HG02981 (cell line): ENCODE measurements at regions not wholly inside any gene's neighbourhood (a gene's known extent, or its start where the extent isn't known, plus 50 kb on each side); places are given as distances from the start of the nearest gene placed in this dataset.
"Not testable (repeated sequence)": the region's sequence is repeated elsewhere in the genome, so short reads cannot be mapped to it uniquely, and the experiment has no call there.

Experiments used
- ATAC-seq: cut with Tn5 transposase; IDR thresholded peaks from one replicate; pipeline ENCODE4 v1.9.1; 2021; ENCODE audit warnings: mild to moderate bottlenecking, moderate library complexity; ENCODE audit not compliant: unreplicated experiment

DNA sequence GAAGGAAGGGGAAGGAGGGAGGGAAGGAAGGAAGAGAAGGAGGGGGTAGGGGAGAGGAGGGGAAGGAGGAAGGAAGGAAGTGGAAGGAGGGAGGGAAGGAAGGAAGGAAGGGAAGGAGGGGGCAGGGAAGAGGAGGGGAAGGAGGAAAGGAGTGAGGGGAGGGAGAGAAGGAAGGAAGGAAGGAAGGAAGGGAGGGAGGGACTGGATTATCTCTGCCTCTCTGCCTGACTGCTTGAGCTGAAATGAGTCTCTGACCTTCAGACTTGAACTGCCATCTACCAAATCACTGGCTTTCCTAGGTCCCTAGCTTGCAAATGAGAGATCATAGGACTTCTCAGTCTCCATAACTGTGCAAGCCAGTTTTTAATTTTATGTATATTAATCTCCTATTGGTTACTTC is 436.8 kb downstream of the PREX1 start:
- ATAC-seq: no peak

DNA sequence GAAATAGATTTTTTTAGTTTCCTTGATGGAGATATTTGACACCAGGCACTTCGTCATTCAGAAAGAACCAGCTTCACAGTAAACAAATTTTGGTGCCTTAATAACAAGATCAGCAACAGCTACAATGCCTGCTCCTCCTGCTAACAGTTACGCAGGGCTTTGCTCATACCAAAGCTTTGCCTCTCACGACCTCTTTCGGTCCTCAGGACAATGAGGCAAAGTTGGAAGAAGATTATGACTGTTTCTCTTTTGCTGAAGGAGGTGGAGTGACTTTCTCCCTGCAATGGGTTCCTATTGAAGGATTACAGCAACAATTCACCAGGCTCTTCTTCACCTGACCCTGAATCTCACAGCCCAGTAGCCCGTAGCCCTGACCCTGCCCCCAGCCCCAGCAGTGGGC is 440.1 kb downstream of the PREX1 start:
- ATAC-seq: no peak

DNA sequence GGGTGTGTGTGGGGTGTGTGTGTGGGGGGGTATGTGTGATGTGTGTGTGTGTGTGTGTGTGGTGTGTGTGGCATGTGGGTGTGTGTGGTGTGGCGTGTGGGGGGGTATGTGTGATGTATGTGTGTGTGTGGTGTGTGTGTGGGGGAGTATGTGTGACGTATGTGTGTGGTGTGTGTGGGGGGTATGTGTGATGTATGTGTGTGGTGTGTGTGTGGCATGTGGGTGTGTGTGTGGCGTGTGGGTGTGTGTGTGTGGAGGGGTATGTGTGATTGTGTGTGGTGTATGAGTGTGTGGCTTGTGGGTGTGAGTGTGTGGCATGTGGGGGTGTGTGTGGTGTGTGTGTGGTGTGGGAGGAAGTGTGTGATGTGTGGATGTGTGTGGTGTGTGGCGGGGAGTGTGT is 442.3 kb downstream of the PREX1 start:
- ATAC-seq: no peak

DNA sequence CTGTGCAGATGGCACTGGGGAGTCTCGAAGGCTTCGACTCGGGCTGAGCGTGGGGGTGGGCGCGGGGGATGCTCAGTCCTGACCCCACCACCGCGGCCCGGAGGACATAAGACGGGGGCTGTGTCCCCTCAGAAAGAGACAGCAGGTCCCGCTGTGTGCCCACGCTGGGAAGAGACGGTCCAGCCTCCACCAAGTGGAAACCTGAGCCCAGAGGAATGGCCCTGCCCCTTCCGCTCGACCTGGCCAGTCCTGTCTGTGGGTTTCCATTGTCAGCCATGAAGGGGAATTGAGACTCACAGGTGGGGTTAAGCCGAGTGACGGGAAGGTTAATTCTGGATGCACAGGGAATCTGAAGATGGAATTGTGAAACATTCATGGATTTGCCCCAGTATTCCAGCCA is 442.7 kb downstream of the PREX1 start:
- no peak for ATAC-seq

DNA sequence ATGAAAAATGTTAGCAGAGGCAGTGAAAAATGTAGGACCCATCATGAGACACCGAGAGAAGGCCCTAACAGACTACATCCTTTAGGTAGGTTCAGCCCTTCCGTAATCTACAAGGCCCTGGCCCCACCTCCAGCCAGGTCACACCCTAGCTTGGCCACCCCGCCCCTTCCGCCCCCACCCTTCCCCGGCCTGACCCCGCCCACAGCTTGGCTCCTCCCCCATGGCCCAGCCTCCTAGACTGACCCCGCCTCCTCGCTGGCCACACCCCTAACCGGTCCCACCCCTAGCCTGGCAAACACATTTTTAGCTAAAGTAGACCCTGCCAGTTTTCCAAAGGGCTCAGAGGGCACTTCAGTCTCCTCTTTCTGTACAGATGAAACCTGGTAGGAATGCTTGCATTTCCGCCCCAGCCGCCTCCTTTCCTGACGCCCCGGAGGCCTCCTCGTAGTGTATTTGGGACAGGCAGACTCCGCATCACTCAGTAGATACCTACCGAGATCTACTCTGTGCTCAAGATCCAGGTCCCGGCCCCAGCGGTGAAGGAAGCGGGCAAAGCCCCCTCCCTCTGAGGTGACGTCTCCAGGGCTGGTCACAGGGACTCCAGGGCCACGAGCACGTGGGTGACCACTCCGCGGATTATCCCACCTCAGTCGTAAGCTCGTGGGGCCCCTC is 443.5 kb downstream of the PREX1 start:
- no peak for ATAC-seq

DNA sequence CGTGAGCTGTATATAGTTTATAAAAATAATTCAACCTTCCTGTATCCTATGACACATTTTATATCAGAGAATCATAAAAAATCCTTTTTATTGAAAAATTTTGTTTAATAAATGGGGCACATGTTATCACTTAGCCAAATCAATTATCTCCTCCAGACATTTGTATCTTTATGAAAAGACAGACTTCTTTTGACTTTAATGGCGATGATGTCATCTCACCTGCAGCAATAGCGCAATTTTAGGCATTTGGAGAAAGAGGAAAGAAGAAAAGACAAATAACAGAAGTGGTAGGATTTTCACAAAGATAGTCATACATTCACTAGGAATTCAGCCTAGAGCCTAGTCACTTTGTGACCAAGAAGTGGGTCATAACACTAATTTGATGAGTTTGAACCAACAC is 444.5 kb downstream of the PREX1 start:
- no peak for ATAC-seq

DNA sequence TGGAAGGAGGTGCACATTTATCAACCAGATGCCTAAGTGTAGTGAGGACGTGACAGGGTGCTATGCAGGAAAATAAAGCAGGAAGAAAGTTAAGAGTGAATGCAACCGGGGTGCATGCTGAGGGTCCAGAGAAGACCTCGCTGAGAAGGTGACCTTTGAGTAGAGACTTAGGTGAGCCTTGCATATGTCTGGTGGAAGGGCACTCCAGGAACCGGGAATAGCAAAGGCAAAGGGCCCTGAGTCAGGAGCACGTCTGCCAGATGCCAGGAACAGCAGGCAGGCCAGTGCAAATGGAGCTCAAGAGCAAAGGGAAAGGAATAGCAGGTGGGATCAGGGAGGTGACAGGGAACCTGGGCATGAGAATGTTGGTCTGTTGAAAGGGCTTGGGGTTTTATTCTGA is 445.5 kb downstream of the PREX1 start:
- no peak for ATAC-seq

DNA sequence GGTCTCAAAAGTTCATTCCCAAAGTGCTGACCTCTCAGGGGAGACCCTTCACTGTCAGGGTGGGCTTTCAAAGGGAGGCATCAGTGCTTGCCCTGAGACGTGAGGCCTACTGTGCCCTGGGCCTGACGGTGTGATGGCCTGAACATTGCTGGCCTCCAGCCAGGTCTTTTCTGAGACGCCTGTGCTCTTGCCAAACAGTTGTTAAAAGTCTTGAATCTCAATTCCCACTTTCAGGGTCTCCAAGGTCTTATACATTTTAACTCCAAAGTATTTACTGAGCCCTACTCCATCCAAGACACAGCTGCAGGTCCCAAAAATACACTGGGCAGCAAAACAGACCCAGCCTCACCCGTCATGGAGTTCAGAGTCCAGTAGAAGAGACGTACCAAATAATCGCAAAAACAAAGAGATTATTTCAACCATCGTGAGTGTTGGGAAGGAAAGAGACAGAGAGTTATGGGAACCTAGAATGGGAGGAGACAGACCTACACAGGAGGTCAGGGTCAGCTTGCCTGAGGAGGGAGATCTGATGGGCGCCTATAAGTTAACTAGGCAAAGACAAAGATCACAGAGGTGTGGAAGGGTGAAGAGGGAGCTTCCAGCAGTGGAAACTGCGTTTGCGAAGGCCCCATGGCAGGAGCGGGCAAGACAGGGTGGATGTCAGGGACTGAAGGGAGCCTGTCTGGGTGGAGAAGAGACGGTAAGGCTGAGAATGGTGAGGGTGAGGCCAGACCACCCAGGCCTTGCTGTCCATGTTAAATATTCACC is 446.3 kb downstream of the PREX1 start:
- no peak for ATAC-seq

DNA sequence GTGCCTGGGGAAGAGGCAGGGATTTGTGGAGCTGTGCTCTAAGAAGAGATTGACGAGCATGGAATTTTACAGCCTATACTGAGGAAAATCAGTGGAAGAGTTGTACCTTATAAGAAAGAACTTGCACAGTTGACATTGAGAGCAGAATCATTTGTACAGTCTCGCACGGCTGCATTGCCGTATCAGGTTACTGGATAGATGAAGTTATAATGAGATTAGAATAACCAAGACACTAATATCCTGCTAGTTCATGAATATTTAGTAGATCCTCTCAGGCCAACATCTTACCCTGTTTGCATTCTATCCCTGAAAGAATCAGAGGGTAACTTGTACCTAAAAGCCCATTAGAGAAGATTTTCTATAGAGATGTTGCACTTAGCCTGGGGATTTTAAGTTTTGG is 447.1 kb downstream of the PREX1 start:
- ATAC-seq: no peak

DNA sequence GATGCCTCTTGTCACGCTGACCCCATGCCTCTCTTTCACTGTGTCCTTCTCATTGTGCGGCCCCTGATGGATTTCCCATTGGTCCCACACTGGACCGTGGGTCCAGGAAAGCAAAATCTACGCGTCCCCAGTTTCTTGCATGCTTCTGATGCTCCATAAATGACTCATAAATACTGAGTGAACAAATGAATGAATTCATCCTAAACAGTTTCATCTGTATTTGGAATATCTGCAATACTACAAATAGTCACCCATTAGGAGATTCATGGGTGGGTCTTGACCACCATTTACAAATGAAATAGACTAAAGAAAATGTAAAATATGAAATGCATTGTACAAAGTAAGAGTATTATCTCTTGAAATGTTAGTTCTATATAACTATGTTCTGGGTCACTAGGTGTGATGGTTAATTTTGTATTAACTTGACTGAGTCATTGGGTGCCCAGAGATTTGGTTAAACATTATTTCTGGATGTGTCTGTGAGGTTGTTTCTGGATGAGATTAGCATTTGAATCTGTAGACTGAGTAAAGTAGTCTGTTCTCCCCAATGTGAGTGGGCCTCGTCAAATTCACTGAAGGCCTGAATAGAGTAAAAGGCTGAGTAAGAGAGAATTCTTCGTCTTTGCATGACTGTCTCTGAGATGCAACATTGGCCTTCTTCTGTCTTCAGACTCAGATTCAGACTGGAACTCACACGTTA is 448.7 kb downstream of the PREX1 start:
- ATAC-seq: no peak

DNA sequence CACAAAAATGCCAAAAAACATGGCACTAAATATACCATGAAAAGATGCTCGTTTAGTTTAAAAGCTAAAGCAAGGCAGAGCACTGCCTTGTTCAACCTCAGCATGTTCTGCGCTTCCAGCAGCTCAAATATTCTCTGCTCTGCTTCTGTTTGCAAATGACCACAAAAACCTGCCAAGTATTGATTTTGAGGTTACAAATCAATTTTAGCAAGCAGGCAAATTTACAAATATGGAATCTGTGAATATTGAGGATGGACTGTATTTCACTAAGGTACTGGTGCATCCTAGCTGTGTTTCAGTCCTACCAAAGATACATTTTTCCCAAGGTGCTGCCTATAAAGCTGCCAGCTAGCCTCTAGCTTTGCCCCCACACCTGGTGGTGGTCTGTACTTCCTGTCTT is 449.9 kb downstream of the PREX1 start:
- ATAC-seq: no peak

DNA sequence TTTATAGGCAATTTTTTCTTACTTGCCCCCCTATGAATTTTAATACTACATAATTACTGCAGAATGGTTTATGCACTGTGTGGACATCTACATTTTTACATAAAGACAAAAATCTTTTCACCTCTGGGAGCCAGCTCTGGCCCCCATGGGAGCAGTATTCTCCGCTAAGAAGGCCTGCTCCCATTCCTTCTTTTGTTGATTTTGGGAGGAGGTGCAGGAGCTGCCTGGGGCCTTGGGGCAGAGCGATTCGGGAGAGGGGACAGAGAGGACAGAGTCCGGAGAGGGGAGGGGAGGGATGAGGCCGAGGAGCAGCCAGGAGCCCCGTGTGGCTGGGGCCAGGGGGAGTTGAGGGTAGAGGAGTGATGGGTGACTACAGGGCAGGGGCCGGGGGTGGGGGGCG is 452.0 kb downstream of the PREX1 start:
- no peak for ATAC-seq

DNA sequence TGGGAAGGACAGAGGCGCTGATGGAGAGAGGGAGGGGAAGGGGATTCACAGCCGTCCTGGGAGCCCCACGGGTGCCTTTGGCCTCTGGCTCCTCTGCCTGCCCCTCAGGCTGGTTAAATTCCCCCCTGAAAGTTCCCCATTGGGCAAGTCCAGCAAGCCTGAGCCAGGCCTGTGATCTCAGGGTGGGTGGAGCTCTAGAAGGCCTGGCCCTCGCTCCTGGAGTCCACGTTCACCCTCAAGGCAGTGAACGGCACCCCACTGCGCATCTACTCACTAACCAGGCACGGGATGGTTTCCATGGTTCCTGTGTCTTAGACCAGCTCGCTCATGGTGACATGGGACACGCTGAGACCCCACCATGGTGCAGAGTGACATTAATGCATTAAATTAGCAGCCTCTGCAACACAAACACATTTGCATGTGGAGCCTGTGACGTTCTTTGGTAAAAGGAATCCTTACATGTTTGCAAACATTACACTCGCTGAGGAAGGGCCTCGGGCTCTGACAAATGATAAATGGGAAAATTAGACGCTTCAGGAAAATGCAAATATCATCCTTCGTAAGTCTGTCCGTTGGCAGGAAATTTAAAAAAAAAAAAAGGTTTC is 452.7 kb downstream of the PREX1 start:
- no peak for ATAC-seq

DNA sequence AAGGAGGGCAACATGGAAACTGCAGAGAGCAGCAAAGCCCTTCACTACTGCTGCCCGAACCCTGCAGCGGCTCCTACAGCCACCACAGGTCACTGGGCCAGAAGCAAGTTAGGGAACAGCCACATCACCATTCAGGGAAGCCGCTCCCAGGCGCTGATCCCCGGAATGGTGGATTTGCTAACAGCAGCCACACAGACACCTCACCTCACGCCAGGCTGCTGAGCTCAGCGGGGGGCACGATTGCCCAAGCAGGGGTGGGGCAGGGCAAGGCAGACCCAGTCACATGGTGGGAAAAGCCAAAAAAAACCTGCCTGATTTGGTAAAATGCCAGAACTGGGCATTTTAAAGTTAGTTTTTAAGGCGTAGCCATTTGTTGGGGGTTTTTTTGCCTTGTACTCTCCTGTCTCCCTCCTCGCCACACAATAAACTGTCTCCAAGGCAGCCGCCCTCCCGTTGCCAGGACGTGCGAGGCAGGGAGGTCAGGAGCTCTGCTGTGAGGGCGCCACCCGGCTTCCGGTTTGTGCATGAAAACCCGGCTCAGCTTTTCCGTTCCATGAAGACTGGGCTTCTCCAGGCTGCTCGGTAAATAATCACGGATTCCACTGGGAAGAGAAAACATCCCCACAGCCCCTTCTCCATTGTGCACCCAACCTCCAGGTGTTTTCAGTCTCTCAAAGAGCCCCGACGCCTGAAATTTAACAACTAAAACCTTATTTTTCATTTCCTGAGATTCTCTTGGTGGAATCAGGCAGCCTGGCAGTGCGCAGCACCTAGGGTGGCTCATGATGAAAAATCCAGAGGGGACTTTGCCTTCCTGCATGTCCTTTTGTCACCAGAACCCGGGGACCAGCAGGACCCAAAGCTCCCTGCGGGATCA is 453.5 kb downstream of the PREX1 start:
- ATAC-seq: not testable (repeated sequence)

DNA sequence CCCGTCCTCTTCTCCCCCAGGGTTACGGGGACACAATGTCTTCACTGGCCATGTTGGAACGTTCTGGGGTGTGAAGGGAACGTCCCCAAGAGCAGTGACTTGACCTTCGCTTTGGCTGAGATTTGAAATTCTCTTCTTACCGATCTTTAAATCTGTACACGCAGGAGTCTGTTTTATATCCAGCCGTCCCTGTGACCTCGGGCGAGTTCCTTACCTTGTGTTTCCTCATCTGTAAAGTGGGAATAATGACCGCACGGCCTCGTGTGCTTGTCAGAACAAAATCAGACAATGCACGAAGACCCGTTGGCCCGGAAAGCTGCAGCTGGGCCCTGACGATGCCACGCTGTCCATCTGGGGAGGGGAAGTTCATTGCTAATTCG is 454.3 kb downstream of the PREX1 start:
- no peak for ATAC-seq

DNA sequence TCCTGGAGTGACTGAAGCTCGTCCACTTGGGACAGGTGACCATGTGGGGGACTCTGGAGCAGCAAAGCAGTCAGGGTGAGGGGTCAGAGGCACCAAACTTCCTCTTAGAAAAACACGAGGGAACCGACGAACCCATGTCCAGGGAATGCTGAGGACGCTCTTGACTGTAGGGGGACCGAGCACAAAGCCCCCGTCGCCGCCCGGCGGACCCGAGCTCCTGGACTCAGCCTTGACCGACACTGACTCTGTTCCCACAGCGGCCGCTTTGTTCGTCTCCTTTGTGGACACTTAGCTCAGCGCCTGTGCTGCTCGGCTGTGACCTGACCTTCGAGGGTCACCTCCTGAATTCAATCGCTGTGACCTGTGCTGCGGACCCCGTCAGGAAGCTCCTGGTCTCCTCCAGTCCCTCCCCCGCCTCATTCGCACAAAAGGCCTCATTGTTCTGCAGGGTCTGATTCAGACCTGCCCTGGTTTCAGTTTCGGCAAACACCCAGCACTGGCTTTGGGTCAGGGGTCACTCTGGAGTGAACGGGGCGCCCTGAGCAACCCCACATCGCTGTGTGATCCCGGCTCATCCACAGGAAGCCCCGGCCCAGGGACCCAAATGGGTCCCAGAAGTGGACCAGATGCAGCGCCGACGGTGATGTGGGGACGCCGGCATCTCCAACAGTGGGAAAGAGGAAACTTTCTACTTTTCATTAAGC is 454.8 kb downstream of the PREX1 start:
- ATAC-seq: not testable (repeated sequence)

DNA sequence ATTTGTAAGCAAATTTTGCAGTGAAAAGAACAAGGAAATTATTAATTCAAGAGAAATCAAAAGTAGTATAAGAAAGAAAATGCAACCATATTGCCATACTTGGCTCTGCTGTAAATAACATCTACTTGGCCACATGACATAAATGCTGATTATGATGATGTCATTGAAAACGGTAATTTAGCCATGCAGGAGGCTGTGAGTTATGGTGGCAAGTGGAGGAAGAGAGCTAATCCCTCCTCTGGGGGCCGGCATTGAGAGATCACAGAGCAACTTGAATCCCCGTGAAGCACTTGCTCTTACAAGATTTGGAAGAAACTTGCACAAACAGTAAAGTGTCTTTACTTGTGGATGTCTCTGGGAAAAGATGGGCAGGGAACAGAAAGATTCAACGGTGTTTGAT is 456.6 kb downstream of the PREX1 start:
- ATAC-seq: no peak

DNA sequence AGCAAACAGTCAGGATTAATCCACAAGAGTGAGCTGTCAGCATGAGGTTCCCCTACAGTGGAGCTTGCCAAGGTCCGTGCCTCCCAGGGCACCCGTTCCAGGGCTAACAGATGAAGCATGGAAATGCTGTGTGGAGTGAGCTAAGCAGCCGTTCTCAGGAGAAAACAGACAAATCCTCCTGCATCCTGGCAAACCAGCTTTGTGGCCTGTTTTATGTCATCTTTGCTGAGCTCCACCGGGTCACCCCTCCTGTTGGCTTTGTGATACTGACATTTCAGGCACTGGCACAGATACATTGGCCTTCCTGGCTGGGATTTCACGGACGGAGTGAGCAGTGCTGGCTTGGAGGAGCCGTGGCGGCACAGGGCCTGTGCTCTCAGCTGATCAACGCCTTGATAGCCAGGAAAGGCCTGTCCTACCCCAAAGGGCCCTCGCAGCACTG is 459.2 kb downstream of the PREX1 start:
- ATAC-seq: not testable (repeated sequence)

DNA sequence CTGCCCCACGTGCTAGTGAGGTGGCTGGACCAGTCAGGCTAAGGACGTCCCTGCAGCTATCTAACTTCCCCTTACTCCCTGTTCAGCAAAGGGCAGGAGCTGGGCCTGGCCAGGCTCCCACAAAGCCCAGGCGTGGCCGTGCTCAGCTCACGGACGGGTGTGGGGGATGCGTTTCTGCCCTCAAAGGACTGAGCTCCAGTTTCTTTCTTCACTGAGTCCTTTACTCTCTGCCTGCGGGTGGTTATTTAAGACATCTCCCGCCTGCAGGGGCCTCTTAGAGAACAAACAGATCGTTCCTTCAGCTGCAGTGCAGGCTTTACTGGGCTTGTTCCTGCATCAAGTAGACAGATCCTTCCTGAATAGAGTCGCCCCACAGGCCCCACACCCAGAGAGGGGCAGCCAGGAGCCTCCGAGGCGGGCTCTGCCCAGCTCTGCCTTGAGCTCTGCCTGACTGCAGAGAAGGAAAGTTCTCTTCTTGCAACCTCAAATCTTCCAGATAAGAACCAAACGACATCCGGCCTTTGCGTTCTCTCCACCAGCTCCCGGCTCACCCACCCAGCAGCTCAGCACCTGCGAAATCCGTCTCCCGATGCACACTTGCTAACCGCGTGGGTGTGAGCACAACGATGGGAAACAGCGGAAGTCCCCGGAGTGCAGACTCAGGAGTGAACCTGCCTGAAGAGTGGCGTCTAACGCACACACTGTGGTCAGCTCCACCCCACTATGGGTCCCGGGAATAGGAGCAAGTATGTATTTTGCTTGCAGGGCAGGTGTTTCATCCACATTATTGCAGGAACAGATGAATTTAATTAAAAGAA is 460.0 kb downstream of the PREX1 start:
- not testable (repeated sequence) for ATAC-seq
